ENCODE measurements at regions not wholly inside any gene's neighbourhood (a gene's known extent, or its start where the extent isn't known, plus 50 kb on each side); places are given as distances from the start of the nearest gene placed in this dataset.
A peak's percentile ranks its signal among the peaks of the same experiment; 100 is the strongest.

DNA sequence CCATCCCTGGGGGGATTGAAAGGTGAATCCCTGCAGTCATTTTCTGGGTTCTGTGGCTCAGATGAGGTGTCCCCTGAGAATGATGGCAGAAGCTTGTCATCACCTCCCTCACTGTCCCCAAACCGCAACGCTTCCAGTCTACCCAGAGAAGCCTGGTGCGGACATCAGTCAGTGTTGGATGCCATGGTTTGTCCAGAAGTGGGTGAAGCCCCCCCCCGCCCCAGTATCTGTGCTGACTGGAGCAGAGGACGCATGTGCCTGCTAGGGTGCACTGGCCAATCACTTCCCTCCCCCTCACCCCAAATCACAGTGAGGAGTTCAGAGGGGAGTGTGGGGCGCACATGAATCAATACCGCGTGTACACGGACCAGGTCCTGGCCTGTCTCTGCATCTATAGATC lies 150.5 kb downstream of the TEX29 start:
- H3K4me3 Mint-ChIP-seq = no peak overlapping the region
- no peak for ATAC-seq

DNA sequence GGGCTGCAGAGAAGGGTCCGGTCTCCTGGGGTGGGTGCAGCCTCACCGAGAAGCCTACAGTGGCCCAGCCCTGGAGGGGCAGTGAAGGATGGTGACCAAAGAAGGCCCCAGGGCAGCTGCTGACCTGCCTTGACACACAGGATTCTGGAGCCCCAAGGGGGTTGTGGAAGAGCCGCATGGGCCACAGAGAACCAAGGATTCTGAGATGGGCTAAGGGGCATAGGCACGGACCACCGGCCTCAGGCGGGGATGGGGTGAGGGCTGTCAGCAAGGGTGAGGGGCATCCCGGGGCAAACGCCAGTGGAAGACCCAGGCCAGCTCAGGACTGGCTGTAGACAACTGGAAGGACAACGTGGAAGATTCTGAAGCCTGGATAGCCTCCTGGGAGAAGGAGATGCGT lies 151.6 kb downstream of the TEX29 start:
- DNase-seq = no peak
- ATAC-seq = no peak
- H3K9me3 Mint-ChIP-seq = no peaks in the 10 kb centered on the region
- H3K36me3 Mint-ChIP-seq (ENCODE audit: insufficient read depth) = no peaks in the 10 kb centered on the region
- no peak overlapping the region for H3K4me3 Mint-ChIP-seq
- peaks cover 3% of the 10 kb centered on the region for H3K27me3 Mint-ChIP-seq (ENCODE audit: low read depth)
- no peaks in the 10 kb centered on the region for H3K4me1 Mint-ChIP-seq (ENCODE audit: low read depth)

More for the DNA sequence above, 150.5 kb downstream of the TEX29 start:
- Mint-ChIP-seq H3K4me1 (ENCODE audit: low read depth) (no peaks in the 10 kb centered on the region), H3K36me3 (ENCODE audit: insufficient read depth) (no peaks in the 10 kb centered on the region), H3K27me3 (ENCODE audit: low read depth) (peaks cover 4% of the 10 kb centered on the region), H3K9me3 (no peaks in the 10 kb centered on the region)
- no peak for DNase-seq

DNA sequence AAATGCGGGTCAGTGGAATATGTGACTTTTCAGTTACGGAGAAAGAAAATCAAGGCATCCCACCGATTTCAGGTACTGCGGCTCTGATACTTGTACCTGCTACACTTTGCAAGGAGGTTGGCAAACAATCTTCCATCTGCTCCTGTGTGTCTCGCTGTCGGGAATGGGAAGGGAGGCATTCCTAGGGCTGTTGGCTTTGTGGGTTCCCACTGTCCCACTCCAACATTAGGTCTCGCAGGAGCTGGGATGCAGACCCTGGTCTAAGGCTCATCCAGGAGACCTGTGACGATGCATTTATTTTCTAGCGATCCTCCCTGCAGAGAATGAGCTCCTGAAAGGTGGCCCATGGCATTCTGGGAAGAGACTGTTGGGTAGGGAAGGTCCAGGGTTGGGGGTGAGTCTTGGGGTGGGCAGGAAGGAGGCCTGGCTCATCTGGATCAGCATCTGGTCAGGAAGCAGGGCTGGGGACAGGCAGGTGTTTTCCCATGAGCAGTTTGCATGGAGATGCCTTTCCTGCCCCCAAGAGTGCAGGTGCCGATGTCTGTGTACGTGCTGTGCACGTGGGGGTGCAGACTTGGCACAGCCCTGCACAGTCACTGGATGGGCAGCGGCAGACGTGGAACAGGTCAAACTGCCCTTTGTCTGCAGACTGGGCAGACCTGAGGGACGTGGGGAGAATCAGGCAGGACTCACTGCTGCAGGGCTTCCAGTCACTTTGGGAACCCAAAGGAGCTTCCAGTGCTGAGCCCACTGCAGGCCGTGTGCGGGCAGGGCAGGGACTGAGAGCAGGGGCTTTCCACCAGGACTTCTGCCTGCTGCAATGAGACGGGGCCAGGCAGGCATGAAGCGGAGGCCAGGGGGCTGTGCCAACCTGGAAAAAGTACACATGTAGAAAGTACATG lies 152.4 kb downstream of the TEX29 start:
- H3K4me3 Mint-ChIP-seq = no peak overlapping the region
- H3K4me1 Mint-ChIP-seq (ENCODE audit: low read depth) = no peaks in the 10 kb centered on the region
- no peaks in the 10 kb centered on the region for H3K36me3 Mint-ChIP-seq (ENCODE audit: insufficient read depth)
- no peak for ATAC-seq
- no peaks in the 10 kb centered on the region for H3K27me3 Mint-ChIP-seq (ENCODE audit: low read depth)
- no peak for DNase-seq
- H3K9me3 Mint-ChIP-seq = no peaks in the 10 kb centered on the region

DNA sequence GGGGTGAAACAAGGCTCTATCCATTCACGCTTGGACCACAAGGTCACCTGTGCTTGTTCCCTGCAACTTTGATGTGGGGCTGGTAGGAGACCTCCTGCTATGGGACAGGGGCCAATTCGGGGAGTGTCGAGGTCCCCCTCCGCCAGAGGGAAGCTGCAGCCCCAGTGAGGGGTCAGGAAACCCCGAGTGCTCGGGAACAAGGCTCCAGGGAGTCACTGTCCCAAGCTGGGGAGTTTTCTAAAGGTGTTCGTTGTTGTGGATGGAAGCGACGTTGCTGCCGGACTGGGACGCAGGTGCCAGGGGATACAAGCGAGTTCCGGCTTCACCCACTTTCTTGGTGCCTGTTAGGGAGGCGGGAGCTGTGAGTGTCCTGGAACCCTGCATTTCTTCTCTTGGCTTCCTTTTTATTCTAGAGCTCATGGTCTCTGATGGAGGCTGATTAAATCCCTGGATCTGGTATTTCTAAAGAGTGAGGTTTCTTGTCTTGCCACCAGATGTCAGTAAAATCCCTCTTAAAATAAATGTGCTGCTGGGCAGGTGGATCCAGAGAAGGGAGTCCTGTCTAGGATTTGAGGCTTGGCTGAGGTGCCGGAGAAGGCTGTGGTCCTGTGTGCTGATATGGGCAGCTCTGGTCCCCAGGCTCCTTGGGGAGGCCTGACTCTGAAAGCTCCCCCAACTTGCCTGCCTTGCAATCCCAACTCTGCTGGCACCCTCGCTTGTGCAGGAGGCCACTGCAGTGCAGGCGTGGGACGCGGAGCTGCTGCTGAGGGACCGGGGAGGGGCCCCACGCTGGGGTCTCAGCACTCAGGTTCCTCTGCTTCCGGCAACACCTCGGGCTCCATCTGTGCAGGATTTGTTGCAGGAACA lies 153.9 kb downstream of the TEX29 start:
- H3K36me3 Mint-ChIP-seq (ENCODE audit: insufficient read depth) = no peaks in the 10 kb centered on the region
- no peaks in the 10 kb centered on the region for H3K9me3 Mint-ChIP-seq
- no peak overlapping the region for H3K4me3 Mint-ChIP-seq
- ATAC-seq (no peak), DNase-seq (no peak)
- no peaks in the 10 kb centered on the region for H3K4me1 Mint-ChIP-seq (ENCODE audit: low read depth)
- H3K27me3 Mint-ChIP-seq (ENCODE audit: low read depth) = no peaks in the 10 kb centered on the region

DNA sequence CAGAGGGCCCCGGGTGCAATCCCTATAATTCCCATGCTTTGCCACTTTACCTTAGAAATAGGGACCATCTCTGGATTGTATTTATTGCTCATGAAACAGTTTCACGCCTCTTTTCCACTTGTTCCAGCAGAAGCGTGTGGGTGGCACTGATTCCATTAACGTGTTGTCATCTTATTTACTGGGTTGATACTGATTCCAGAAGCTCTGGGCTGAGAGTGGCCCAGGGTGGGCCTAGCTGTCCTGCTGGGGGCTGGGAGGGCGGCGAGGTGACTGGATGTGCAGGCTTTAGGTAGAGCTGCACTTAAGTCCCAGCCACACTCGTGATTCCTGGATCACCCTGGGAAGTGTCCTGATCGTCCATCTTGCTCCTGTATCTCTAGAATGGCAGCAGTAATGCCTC lies 155.0 kb downstream of the TEX29 start:
- Mint-ChIP-seq H3K4me3 (no peak overlapping the region), H3K36me3 (ENCODE audit: insufficient read depth) (no peaks in the 10 kb centered on the region), H3K27me3 (ENCODE audit: low read depth) (no peaks in the 10 kb centered on the region), H3K4me1 (ENCODE audit: low read depth) (no peaks in the 10 kb centered on the region), H3K9me3 (no peaks in the 10 kb centered on the region)
- ATAC-seq (no peak), DNase-seq (no peak)

DNA sequence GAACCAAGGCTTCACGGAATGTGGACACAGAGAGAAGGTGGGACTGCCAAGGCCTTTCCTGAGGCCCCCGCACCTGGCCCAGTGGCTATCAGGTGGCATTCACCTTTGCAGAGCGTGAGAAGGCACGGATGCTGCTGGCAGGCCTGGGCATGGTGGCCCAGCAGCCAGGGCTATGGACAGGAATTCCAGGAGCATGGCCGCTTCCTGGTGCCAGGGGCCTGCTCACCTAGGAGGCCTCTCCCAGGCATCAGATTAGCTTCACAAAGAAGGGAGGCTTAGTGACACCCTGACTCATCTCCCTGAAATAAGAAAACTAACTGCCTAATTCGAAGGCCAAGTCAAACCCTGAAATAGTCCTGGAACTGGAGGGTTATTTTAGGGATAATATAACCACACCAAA lies 155.8 kb downstream of the TEX29 start:
- H3K36me3 Mint-ChIP-seq (ENCODE audit: insufficient read depth) = no peaks in the 10 kb centered on the region
- ATAC-seq (no peak), DNase-seq (no peak)
- H3K9me3 Mint-ChIP-seq = no peaks in the 10 kb centered on the region
- H3K4me1 Mint-ChIP-seq (ENCODE audit: low read depth) = no peaks in the 10 kb centered on the region
- H3K4me3 Mint-ChIP-seq = no peak overlapping the region
- no peaks in the 10 kb centered on the region for H3K27me3 Mint-ChIP-seq (ENCODE audit: low read depth)

DNA sequence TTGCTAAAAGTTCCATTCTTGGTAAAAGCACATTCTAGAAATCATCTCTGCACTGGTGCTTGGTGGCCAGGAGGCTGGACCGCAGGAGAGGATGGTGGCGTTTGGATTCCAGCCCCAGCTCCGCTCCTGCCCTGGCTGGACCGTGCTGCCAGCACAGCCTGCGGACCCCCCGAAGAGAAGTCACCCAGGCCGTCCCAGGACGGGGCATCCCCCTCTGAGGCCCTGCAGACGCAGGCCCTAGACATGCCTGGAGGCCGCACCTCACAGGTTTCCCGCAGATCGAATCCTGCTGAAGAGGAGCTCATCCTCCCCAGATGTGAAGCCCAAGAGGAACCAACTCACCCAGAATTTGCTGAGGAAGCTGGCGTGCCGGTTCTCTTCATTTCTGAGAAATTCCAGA lies 159.0 kb downstream of the TEX29 start:
- H3K4me1 Mint-ChIP-seq (ENCODE audit: low read depth) = no peaks in the 10 kb centered on the region
- no peaks in the 10 kb centered on the region for H3K9me3 Mint-ChIP-seq
- peaks cover 2% of the 10 kb centered on the region for H3K27me3 Mint-ChIP-seq (ENCODE audit: low read depth)
- H3K4me3 Mint-ChIP-seq = no peak overlapping the region
- no peak for ATAC-seq
- DNase-seq = no peak
- H3K36me3 Mint-ChIP-seq (ENCODE audit: insufficient read depth) = no peaks in the 10 kb centered on the region

DNA sequence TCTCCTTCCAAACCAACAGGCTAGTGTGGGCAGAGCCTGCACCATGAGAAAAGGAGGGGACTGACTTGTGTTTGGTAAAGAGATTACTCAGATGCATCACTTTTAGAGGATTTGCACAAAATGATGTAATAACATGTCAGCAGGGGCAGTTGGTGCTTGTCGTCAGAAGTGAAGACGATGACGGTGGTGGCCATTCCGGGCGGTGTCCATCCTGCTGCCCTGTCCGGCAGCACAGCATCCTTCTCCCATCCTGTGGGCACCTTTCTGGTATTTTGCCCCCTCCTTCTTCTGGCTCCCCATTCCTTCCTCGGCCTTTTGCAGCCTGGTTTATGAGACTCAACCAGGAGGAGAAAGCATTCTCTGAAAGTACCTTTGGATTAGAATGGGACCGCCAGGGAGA lies 160.1 kb downstream of the TEX29 start:
- H3K9me3 Mint-ChIP-seq = no peaks in the 10 kb centered on the region
- DNase-seq (no peak), ATAC-seq (peak in 1 of 2 donors; percentile 7)
- no peak overlapping the region for H3K4me3 Mint-ChIP-seq
- H3K4me1 Mint-ChIP-seq (ENCODE audit: low read depth) = no peaks in the 10 kb centered on the region
- peaks cover 2% of the 10 kb centered on the region for H3K27me3 Mint-ChIP-seq (ENCODE audit: low read depth)
- no peaks in the 10 kb centered on the region for H3K36me3 Mint-ChIP-seq (ENCODE audit: insufficient read depth)

DNA sequence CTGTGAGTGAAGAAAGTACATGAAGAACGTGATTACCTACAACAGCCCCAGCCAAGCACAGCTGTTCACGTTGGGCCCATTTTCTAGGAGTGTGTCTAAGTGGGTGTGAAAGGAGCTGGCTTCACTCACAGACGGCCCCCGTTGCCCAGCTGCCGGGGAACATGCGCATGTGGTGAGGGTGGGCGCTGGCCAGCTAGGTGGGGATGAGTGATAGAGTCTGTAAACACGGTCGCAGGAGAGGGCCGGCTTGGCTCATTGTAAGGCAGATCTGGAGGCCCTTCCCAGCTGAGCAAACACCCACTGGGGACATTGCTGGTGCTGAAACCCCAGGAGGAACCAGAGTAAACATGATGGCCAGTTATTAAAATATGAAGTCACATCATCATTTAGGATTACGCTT lies 160.5 kb downstream of the TEX29 start:
- H3K9me3 Mint-ChIP-seq = no peaks in the 10 kb centered on the region
- H3K4me3 Mint-ChIP-seq = no peak overlapping the region
- H3K27me3 Mint-ChIP-seq (ENCODE audit: low read depth) = peaks cover 2% of the 10 kb centered on the region
- H3K4me1 Mint-ChIP-seq (ENCODE audit: low read depth) = no peaks in the 10 kb centered on the region
- H3K36me3 Mint-ChIP-seq (ENCODE audit: insufficient read depth) = no peaks in the 10 kb centered on the region
- no peak for ATAC-seq
- DNase-seq = no peak

DNA sequence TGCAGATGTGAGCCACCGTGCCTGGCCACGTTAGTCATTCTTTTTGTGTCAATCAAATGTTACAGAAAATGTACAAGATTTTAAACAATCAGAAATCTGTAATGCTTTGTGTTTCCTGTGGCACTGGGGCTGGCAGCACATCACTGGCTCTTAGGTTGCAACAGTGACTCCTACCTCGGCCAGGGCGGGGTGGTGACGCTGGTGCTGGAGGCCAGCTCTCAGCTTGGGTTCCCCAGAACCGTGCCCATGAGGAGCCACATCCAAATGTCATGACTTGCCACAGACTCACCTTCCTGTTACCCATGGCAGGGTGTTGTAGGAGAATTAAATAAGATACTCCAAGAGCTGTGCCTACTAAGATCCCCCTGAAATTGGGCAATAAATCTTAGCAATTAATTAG lies 161.7 kb downstream of the TEX29 start:
- no peaks in the 10 kb centered on the region for H3K36me3 Mint-ChIP-seq (ENCODE audit: insufficient read depth)
- H3K9me3 Mint-ChIP-seq = no peaks in the 10 kb centered on the region
- DNase-seq (no peak), ATAC-seq (no peak)
- no peaks in the 10 kb centered on the region for H3K4me1 Mint-ChIP-seq (ENCODE audit: low read depth)
- H3K4me3 Mint-ChIP-seq = no peak overlapping the region
- peaks cover 2% of the 10 kb centered on the region for H3K27me3 Mint-ChIP-seq (ENCODE audit: low read depth)

DNA sequence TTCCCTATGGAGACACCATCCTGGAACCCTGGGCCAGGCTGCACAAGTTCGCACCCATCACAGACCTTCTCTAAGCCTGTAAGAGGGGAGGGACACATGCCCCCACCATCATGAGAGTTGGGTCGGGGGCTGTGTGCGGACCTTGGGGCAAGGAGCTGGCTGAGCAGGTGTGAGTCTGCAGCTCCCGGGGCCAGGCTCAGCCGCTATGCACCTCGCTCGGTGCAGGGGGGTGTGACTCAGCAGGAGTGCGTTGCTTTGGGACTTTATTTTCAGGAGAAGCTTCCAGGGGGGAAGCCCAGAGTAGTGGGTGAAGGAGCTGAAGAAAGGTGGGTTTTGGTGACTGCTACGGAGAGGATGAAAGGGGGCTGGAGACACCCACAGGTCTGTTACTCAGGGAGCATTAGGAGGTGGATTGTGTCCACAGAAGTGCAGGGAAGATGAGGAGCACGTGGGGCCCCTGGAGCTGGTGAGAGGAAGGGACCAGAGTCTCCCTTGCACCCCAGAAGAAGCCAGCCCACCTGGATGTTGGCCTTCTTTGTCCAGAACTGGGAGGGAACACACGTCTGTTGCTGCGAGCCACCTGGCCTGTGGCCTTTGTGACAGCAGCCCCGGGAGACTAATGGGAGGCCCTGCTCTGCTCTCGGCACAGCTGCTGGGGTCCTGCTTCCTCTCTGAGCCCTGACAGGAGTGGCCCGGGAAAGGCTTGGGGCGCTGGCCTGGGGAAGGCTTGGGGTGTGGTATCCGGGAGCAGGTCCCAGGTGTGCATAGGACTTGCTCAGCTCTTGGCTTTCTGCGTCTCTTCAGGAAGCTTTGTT lies 162.6 kb downstream of the TEX29 start:
- H3K9me3 Mint-ChIP-seq = peaks cover 6% of the 10 kb centered on the region

DNA sequence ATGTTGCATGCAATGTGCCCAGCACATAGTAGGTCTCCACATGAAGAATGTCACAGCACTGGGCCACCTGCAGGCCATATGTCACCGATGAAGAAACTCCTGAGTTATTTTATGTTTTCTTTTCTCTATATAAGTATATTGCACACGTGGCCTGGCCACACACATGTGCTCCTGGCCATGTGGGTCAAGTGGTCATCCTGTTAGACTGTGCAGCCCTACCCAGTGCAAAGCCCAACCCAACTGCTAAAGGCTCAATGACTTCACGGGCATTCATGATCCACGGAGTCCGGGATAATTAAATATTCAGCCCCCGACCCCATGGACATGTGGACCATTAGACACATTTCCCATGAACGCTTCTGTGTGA lies 163.2 kb downstream of the TEX29 start:
- no peak for DNase-seq
- no peak overlapping the region for H3K4me3 Mint-ChIP-seq
- peaks cover 6% of the 10 kb centered on the region for H3K9me3 Mint-ChIP-seq
- no peaks in the 10 kb centered on the region for H3K36me3 Mint-ChIP-seq (ENCODE audit: insufficient read depth)
- peaks cover 2% of the 10 kb centered on the region for H3K27me3 Mint-ChIP-seq (ENCODE audit: low read depth)
- no peaks in the 10 kb centered on the region for H3K4me1 Mint-ChIP-seq (ENCODE audit: low read depth)
- no peak for ATAC-seq

More for the DNA sequence above, 162.6 kb downstream of the TEX29 start:
- DNase-seq (no peak), ATAC-seq (no peak)
- peaks cover 2% of the 10 kb centered on the region for H3K27me3 Mint-ChIP-seq (ENCODE audit: low read depth)
- H3K4me3 Mint-ChIP-seq = no peak overlapping the region
- no peaks in the 10 kb centered on the region for H3K36me3 Mint-ChIP-seq (ENCODE audit: insufficient read depth)
- no peaks in the 10 kb centered on the region for H3K4me1 Mint-ChIP-seq (ENCODE audit: low read depth)

DNA sequence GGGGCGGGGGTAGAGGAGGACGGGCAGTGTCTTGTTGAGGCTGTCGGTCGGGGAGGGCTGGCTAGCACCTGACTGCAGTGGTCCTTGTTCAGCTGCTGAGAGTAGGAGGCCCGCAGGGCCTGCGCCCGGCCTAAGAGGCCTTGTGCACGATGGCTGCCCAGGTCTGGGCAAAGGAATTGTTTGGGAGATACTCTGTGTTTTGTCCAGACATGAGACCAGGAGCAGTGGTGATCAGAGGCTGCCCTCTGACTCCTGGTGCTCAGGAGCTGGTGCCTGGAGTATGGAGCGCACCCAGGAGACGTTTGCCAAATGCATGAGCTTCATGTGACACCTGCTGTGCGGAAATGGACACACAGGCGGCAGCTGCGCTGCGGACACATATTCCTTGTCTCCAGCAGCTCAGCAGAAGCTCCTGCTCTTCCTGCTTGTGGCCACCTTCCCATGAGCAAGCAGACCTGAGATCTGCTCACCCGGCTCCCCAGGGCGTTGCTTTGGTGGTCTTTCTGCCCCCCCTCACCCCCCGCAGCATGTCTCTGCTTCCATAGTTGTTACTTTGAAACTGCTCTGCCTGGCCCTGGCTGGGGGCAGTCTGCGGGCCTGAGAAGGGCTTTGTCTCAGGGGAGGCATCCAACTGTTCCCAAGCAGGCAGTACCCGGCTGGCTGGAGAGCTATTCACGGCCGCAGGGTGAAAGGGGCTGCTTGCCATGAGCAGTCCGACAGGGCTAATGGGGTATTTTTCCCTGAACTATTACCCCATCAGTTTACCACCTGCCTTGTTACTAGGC lies 163.9 kb downstream of the TEX29 start:
- H3K36me3 Mint-ChIP-seq (ENCODE audit: insufficient read depth) = no peaks in the 10 kb centered on the region
- DNase-seq (no peak), ATAC-seq (no peak)
- H3K27me3 Mint-ChIP-seq (ENCODE audit: low read depth) = peaks cover 4% of the 10 kb centered on the region
- no peaks in the 10 kb centered on the region for H3K4me1 Mint-ChIP-seq (ENCODE audit: low read depth)
- H3K9me3 Mint-ChIP-seq = peaks cover 6% of the 10 kb centered on the region
- no peak overlapping the region for H3K4me3 Mint-ChIP-seq

DNA sequence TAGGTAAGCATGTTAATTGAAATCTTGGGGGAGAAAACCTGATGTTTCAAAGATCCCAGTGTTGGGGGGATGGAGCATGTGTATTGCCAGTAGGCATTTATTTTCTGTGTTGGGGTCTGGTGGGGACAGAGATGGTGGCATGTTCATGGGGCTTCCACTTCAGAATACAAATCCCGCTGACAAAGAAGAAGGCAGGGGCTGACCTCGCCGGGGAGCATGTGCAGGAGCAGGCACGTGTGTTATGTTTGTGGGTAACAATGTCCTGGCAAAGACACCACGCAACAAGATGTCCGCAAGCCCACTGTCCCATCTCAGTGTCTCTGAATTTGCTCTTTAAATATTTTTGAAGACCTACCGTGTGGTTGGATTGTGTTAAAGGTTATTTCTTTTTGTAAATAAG lies 164.5 kb downstream of the TEX29 start:
- ATAC-seq = no peak

More for the DNA sequence above, 164.5 kb downstream of the TEX29 start:
- Mint-ChIP-seq H3K4me3 (no peak overlapping the region), H3K9me3 (peaks cover 6% of the 10 kb centered on the region), H3K27me3 (ENCODE audit: low read depth) (peaks cover 4% of the 10 kb centered on the region), H3K36me3 (ENCODE audit: insufficient read depth) (no peaks in the 10 kb centered on the region), H3K4me1 (ENCODE audit: low read depth) (no peaks in the 10 kb centered on the region)
- no peak for DNase-seq

All from activated T-cell treated with anti-CD3 and anti-CD28 coated beads, Interleukin-2, amount 50 U/mL, for 4 hours (primary cell).